GM19395 (cell line): ENCODE measurements at regions not wholly inside any gene's neighbourhood (a gene's known extent, or its start where the extent isn't known, plus 50 kb on each side); places are given as distances from the start of the nearest gene placed in this dataset.
"Not testable (repeated sequence)": the region's sequence is repeated elsewhere in the genome, so short reads cannot be mapped to it uniquely, and the experiment has no call there.

Experiments used
- ATAC-seq: cut with Tn5 transposase; IDR thresholded peaks from one replicate; pipeline ENCODE4 v1.9.1; 2021; ENCODE audit warnings: mild to moderate bottlenecking, moderate library complexity; ENCODE audit not compliant: unreplicated experiment

DNA sequence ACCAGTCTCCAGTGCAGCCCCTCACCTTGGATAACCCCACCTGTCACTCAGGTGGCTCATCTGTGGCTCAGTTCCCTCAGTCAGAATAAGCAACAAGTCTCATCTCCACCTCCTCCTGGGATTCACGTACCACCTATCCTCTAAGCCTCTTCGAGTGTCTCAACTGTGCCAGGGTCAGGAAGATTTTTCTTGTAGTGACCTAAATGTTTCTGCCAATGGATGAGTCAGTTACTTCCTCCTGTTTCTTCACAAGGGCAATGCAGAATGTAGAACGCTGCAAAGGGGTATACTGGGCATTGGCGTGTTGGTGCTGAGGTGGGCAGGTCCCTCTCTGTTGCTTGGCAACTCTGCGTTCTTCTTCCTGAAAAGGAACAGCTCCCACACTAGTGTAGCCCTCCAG lies 213.3 kb upstream of the CXCR4 start:
- no peak for ATAC-seq

DNA sequence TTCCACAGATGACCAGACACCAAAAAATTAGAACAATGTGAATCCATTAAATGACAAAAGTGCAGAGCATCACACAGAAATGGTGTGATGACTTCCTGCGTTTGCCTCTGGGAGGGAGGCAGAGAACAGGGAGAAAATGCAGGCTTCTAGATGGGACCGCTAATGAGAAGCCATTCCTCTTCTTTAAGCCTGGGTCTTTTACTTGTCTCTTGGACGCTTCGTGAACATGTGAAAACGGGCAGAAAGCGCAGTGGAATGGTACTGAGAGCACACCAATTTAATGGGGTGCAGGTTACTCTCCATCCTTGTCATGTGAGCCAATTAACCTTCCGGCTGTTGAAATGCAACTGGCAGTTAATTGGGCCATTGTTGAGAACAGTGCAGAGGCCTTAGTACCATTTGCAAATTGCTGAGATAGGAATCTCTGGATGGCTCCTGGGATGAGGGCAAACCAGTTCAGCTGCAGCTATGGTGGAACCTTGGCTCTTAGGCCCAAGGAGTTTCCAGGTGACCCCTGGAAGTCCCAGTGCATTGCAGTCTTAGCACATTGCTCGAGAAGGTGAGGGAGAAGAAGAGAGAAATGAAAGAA lies 210.4 kb upstream of the CXCR4 start:
- ATAC-seq, result no peak

DNA sequence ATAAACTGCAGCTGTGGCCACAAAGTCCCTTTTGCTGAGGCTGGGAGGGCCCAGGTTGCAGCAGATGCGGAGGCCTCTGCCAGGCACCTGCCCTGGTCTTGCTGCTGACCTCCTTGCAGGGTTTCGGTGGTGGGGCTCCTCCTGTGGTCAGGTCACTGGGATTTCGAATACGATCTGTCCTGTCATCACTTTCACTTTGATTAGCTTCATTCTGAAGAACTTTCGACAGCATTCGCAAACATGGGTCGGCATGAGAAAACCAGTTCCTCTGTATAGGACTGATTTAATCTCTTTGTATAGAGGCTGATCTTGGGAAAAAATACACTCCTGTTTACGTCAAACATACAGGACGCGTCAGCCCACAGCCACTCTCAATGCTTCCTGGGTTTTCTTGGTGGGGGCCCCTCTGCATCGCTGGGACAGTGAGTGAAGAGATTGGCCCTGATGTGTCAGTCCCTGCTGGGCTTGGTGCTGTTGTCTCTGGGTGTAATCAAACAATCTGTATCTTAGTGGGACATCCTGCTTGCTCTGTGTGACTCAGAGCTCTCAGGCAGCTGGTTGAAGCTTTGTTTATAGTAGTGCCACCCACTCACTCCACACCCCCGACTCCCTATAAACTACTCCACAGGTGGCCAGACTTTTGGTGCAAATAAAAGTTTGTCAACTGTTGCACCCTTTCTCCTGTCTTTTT lies 209.4 kb upstream of the CXCR4 start:
- ATAC-seq, result peak; percentile 88

GRCh38 chr2:136325844-136326331 lies 207.9 kb upstream of the CXCR4 start:
- peak; percentile 30 for ATAC-seq

DNA sequence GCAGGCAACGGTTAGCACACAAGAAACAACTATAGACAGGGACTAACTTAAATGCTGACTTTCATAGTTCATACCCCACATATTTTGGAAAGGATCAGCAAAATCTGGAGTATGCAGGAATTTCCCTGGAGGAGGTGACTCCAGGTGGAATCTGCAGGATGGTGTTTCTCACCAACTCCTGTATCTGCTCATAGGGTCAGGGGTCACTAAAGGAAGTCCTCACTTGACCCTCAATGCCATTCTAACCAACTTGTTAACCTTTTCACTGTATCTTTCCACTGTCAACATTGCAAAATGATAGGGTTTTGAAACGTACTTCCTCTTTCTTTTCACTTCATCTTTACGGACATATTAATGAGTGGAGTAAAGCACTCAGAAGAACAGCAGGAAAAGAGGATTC lies 207.0 kb upstream of the CXCR4 start:
- ATAC-seq, result no peak

- ATAC-seq, result no peak
These were observed 206.0 kb upstream of the CXCR4 start for GRCh38 chr2:136323935-136324334.

GRCh38 chr2:136323195-136323594 lies 205.2 kb upstream of the CXCR4 start:
- no peak for ATAC-seq

DNA sequence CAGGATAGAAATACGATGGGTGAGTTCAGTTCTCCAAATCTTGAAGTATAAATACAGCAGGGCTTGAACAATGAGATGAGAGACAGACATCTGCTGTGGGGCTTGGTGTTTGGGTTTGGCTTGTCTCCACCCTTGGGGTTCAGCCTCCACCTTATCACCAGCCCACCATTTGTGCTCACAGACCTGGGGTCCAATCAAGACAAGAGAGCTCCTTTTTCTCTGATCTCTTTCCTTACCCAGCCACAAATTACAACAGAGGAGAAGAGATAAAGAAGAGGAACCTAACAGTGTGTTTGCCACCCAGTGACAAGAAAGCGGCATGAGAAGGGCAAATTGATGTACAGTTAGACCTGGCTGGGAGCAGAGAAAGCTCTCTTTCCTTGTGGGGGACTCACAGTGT lies 204.5 kb upstream of the CXCR4 start:
- ATAC-seq, result no peak

- no peak for ATAC-seq
These were observed 201.7 kb upstream of the CXCR4 start for GRCh38 chr2:136319651-136320050.

- no peak for ATAC-seq
These were observed 201.3 kb upstream of the CXCR4 start for GRCh38 chr2:136319237-136319636.

- ATAC-seq, result no peak
These were observed 196.3 kb upstream of the CXCR4 start for GRCh38 chr2:136314240-136314639.

- ATAC-seq, result not testable (repeated sequence)
These were observed 194.6 kb upstream of the CXCR4 start for GRCh38 chr2:136312568-136312967.

- ATAC-seq, result no peak
These were observed 193.1 kb upstream of the CXCR4 start for GRCh38 chr2:136310797-136311603.

- peak; percentile 45 for ATAC-seq
These were observed 192.1 kb upstream of the CXCR4 start for GRCh38 chr2:136310005-136310495.

DNA sequence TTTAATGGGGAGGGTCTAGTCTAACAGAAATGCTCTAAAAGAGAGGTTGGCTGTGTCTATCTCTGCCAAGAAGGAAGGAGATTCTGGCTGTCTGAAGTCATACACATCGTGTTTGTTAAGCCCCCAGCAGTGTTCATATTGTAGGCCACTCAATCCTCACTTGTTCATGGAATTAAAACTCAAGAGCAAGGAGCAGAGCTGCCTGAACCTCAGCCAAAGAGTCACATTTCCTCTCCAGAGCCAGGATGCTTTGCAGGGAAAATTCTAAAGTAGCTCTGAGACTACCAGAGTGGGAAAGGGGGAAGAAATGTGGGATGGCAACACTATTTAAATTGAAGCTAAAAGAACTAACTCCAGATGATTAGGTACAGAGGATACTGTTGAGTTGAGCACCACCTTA lies 190.7 kb upstream of the CXCR4 start:
- ATAC-seq, result no peak

- ATAC-seq, result no peak
These were observed 188.9 kb upstream of the CXCR4 start for GRCh38 chr2:136306836-136307235.

GRCh38 chr2:136305517-136306192 lies 187.7 kb upstream of the CXCR4 start:
- ATAC-seq, result peak; percentile 88

DNA sequence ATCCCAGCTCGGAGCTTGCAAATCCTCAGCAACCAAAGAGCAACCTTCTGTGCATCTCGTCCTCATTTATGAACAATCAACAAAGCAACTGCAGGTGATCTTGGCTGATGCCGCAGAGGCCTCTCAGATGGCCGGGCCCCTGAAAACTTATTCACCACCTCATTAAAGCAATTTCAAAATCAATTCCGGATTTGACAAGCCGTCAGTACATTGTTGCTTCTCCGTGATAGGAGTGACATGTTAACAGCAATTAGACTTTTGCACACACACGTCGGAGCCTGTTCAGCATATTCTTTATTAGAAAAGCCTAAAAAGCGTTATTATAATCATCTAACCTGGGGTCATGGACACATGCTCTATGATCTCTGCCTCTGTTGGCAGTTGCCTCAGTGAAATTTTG lies 183.1 kb upstream of the CXCR4 start:
- no peak for ATAC-seq

DNA sequence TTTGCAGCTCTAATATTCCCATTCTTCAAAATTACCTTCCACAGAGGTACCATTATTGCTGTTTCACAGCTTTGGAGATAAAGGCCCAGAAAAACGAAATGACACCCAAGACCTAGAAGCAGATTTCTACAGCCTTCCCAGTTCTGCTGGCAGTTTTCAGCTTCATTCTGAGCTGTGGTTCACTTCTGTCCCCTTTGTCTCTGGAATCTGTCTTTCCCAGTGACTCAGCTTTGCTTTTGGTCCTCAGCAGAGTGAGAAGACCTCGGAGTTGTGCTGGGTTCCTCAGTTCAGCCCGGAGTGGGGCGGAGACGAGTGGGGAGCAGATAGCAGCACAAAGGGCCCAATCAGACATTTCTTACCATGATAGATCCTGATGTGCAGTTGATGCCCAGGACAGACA lies 180.7 kb upstream of the CXCR4 start:
- ATAC-seq, result no peak

DNA sequence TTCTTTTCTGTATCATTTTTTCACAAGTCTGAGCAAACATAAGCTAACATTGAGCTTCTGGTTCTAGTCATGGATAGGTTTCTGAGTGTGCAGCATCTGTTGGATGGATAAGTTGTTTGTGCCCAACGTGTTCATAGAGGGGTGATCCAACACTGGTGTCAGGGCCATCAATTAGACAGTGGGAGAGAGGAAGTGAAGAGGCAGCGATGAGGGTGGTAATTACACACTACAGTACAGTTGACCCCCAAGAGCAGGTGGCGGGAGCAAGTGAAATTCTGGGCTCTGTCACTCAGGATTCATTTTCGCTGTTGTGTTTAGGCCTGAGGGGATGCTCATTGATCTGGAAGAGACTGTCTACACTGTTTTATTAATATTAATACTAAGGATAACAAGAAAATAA lies 180.0 kb upstream of the CXCR4 start:
- no peak for ATAC-seq

- no peak for ATAC-seq
These were observed 179.4 kb upstream of the CXCR4 start for GRCh38 chr2:136297312-136297711.
